GM12875 (cell line): ENCODE measurements at regions not wholly inside any gene's neighbourhood (a gene's known extent, or its start where the extent isn't known, plus 50 kb on each side); places are given as distances from the start of the nearest gene placed in this dataset.
"Not testable (repeated sequence)": the region's sequence is repeated elsewhere in the genome, so short reads cannot be mapped to it uniquely, and the experiment has no call there.

Experiments
- H3K4me3 ChIP-seq: one replicate; pipeline ENCODE4 v1.5.1; 2011; ENCODE audit warnings: low read depth, low read length, control low read depth
- TF ChIP-seq, protein P1 (sequence below): IDR thresholded peaks from 2 replicates; pipeline ENCODE4 v1.5.1; 2011; ENCODE audit warnings: low read depth, mild to moderate bottlenecking, control low read depth, inconsistent platforms, low read length, moderate library complexity, borderline replicate concordance; ENCODE audit not compliant: insufficient read depth

DNA sequence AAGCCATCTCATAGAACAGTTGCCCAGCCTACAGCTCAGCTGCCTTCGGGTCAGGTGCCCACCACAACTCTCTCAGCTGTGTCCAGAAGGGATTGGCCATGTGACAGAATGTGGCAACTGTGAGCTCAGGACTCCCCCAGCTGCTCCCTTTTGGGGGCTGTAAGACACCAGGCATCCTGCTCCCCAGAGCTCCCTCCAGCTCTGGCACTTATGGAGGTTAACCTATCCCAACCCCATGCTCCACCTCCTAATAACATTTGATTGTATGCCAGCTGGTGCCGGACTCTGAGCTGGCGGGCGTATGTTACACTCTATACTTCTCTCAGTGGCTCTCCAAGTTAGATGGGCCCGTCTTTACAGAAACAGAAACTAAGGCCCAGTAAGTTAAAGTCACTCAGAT lies 222.8 kb downstream of the FAM43A start:
- no peak overlapping the region for H3K4me3 ChIP-seq
- TF ChIP-seq, protein P1, sequence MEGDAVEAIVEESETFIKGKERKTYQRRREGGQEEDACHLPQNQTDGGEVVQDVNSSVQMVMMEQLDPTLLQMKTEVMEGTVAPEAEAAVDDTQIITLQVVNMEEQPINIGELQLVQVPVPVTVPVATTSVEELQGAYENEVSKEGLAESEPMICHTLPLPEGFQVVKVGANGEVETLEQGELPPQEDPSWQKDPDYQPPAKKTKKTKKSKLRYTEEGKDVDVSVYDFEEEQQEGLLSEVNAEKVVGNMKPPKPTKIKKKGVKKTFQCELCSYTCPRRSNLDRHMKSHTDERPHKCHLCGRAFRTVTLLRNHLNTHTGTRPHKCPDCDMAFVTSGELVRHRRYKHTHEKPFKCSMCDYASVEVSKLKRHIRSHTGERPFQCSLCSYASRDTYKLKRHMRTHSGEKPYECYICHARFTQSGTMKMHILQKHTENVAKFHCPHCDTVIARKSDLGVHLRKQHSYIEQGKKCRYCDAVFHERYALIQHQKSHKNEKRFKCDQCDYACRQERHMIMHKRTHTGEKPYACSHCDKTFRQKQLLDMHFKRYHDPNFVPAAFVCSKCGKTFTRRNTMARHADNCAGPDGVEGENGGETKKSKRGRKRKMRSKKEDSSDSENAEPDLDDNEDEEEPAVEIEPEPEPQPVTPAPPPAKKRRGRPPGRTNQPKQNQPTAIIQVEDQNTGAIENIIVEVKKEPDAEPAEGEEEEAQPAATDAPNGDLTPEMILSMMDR: no peak

DNA sequence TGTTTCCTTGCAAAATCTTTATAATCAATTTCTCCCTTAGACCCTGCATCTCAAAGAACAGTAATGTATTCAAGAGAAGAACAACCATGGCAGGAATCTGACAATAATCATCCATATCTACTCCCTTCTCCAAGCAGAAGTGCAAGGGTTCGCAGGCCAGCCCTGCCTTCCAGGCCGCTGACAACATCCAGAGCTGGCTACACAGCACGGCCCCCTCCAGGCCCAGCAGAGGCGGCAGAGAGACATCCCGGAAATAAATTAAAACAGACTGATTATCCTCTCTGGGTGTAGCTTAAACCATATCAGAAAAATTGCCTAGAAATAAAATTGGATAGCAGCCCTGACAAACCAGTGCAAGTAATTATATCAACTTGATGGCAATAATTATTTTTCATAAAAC lies 223.3 kb downstream of the FAM43A start:
- TF ChIP-seq, protein P1: no peak
- H3K4me3 ChIP-seq: no peak overlapping the region

DNA sequence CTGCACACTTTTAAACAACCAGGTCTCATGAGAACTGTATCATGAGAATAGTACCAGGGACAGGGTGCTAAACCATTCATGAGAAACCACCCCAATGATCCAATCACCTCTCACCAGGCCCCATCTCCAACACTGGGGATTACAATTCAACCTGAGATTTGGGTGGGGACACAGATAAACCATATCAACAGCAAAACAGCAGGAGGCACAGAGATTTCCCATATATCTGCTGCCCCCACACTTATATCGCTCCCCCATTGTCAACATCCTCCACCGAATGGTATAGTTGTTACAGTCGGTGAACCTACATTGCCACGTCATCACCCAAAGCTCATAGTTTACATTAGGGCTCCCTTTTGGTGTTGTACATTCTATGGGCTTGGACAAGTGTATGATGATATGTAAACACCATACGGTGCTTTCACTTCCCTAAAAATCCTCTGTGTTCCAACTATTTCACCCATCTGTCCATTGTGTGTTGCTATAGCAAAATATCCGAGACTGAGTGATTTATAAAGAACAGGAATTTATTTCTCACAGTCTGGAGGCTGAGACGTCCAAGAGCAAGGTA lies 224.8 kb downstream of the FAM43A start:
- H3K4me3 ChIP-seq: no peak overlapping the region
- TF ChIP-seq, protein P1: no peak

DNA sequence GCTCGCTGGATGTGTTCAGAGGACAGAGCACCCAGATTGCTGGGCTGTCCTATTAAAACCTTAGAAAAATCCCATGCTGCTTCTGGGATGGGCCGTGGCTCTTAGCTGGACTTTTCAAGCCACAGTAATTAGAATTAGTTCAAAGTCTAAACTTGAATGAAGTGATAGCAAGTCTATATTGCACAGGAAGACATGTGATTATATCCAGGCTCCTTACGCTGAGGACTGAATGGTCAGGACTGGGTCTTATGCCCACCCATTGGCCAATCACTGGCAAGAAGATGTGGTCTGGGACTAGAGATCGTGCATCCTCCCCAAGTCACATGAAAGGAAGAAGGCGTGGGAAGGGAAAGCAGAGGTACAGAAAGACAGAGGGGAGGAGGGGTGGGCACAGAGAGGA lies 227.6 kb downstream of the FAM43A start:
- TF ChIP-seq, protein P1: no peak
- no peak overlapping the region for H3K4me3 ChIP-seq

DNA sequence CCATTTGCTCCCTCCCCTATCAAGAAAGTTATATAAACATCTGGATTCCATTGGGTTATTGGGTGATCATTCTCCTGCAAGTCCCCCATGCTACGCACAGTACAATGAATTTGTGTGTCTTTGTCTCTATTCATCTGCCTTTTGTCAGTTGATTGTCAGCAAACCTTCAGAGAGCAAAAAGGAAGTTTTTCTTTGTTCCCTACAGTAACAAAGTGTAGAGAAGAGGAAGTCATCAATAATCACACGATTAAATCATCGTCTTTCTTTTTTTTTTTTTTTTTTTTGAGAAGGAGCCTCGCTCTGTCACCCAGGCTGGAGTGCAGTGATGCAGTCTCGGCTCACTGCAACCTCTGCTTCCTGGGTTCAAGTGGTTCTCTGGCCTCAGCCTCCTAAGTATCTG lies 239.2 kb downstream of the FAM43A start:
- H3K4me3 ChIP-seq: not testable (repeated sequence)

DNA sequence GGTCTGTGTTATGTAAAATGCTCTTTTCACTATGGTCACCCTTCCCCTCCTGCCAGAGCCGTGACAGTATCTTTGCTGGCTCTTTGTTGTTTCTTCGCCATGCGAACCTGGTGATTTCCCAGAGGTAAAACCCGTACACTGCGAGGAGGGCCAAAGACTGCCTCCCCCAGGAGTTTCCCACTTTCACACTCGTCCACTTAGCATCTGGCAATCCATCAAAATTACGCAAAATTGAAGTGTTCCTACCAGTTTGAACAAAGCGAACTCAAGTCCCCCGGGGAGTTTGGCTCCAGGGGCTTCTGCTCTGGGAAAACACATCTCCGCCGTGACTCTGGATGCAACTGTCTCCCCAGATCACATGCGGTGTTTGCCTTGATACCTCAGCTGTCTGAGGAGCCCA lies 239.9 kb downstream of the FAM43A start:
- H3K4me3 ChIP-seq: no peak overlapping the region
- TF ChIP-seq, protein P1: no peak

DNA sequence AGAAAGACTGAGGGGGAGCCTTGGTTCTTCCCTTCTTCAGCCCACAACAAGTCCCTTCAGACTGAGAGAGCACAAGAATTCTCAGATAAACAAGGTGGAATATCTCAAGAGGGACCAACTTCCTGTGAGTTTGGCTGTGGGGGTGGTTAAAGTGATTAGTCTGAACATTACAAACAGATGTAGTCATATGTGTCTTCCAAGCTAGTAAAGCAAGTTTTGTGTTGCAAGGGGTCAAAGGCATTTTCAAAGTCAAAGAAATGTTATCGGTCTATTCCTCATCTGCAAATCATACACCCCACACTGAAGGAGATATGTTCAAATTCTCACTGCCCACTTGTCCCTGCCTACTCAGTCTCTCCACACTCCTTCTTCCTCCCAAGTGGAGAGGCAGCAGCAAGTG lies 242.5 kb downstream of the FAM43A start:
- H3K4me3 ChIP-seq: no peak overlapping the region
- TF ChIP-seq, protein P1: no peak

DNA sequence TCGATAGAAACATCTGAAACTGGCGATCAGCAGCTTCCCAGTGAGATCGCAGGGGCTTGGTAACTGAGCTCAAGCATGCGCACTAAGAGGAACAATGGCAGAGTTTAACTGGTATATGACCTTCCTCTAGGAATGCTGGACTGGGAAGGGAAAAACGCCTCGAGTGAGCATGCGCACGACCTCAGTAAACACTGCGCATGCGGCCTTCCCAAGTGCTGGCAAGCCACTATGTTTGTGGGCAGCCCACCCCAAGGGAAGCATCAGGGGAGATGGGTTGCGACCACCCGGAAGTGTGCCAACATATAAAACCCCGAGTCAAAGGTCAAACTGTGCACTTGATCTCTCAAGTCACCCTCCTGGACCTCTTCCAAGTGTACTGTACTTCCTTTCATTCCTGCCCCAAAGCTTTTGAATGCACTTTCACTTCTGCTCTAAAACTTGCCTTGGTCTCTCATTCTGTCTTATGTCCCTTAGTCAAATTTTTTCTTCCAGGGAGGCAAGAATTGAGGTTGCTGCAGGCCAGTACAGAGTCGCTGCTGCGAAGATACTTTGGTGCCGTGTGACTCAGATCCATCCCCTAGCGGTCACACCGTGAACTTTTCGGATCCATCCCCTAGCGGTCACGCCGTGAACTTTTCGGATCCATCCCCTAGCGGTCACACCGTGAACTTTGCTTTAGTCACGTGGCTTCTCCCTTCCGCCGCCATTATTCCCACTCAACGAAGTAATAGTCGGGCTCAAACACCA lies 243.3 kb downstream of the FAM43A start:
- TF ChIP-seq, protein P1: no peak
- no peak overlapping the region for H3K4me3 ChIP-seq
